PFSK-1 (cell line): ENCODE measurements at regions not wholly inside any gene's neighbourhood (a gene's known extent, or its start where the extent isn't known, plus 50 kb on each side); places are given as distances from the start of the nearest gene placed in this dataset.

Experiments used
- FOXP2 ChIP-seq: optimal IDR thresholded peaks from 2 replicates; pipeline ENCODE3; 2011; ENCODE audit warnings: borderline replicate concordance, control low read depth, inconsistent platforms; ENCODE audit not compliant: insufficient read depth; ENCODE audit errors: extremely low read length, extremely low read depth
- POLR2AphosphoS5 ChIP-seq: IDR thresholded peaks from 2 replicates; pipeline ENCODE4 v1.6.1; 2012; ENCODE audit warnings: low read depth, mild to moderate bottlenecking, control low read depth, low read length, moderate library complexity
- REST ChIP-seq, 2 experiments: IDR thresholded peaks; 2 replicates each; pipeline versions ENCODE4 v1.6.1 to v1.8.0; 2011 to 2012; ENCODE audit warnings: low read depth in 2 of 2, low read length in 2 of 2, control low read depth in 1 of 2, inconsistent platforms in 1 of 2, mild to moderate bottlenecking in 1 of 2, moderate library complexity in 1 of 2; ENCODE audit not compliant: insufficient read depth in 1 of 2
- SIN3A ChIP-seq: IDR thresholded peaks from 2 replicates; pipeline ENCODE4 v1.6.1; 2012; ENCODE audit warnings: mild to moderate bottlenecking, low read length, moderate library complexity, borderline replicate concordance; ENCODE audit not compliant: insufficient read depth
- TAF1 ChIP-seq: IDR thresholded peaks from 2 replicates; pipeline ENCODE4 v1.6.1; 2012; ENCODE audit warnings: low read length, control low read depth, borderline replicate concordance; ENCODE audit not compliant: insufficient read depth

- no peak for TF ChIP-seq FOXP2
- no peak for TF ChIP-seq TAF1
- TF ChIP-seq REST (IDR thresholded peaks at IDR 0.05; ENCODE audit: insufficient read depth in 1 of 2, low read depth in 2 of 2, low read length in 2 of 2), result no peak
- no peak for TF ChIP-seq SIN3A
- no peak for TF ChIP-seq POLR2AphosphoS5
Observed at GRCh38 chr6:144895313-144896278, 610.5 kb downstream of the UTRN start.

- TF ChIP-seq POLR2AphosphoS5 (no peak), SIN3A (no peak), TAF1 (no peak)
Observed at GRCh38 chr6:144896289-144896688, 611.2 kb downstream of the UTRN start.

GRCh38 chr6:144896871-144897270, 611.7 kb downstream of the UTRN start:
- TF ChIP-seq REST (IDR thresholded peaks at IDR 0.05; ENCODE audit: insufficient read depth in 1 of 2, low read depth in 2 of 2, low read length in 2 of 2) (no peak), FOXP2 (no peak)

GRCh38 chr6:144897441-144897921, 612.3 kb downstream of the UTRN start:
- TF ChIP-seq REST (IDR thresholded peaks at IDR 0.05; ENCODE audit: insufficient read depth in 1 of 2, low read depth in 2 of 2, low read length in 2 of 2), result no peak
- TF ChIP-seq SIN3A, result no peak

- TF ChIP-seq REST (IDR thresholded peaks at IDR 0.05; ENCODE audit: insufficient read depth in 1 of 2, low read depth in 2 of 2, low read length in 2 of 2), result no peak
- no peak for TF ChIP-seq TAF1
- TF ChIP-seq SIN3A, result no peak
- TF ChIP-seq POLR2AphosphoS5, result no peak
- TF ChIP-seq FOXP2, result no peak
Observed at GRCh38 chr6:144898052-144898689, 613.0 kb downstream of the UTRN start.
